GM12878 (cell line): ENCODE measurements at regions not wholly inside any gene's neighbourhood (a gene's known extent, or its start where the extent isn't known, plus 50 kb on each side); places are given as distances from the start of the nearest gene placed in this dataset.

Experiments used
- CTCF ChIP-seq, 3 experiments: IDR thresholded peaks in 2 of 3; conservative IDR thresholded peaks in 1 of 3; 2 replicates each; pipeline ENCODE4 v1.5.1; 2011; ENCODE audit warnings: low read depth in 3 of 3, low read length in 3 of 3, mild to moderate bottlenecking in 3 of 3, control low read depth in 2 of 3, moderate library complexity in 2 of 3, inconsistent platforms in 1 of 3, mixed read lengths in 1 of 3; ENCODE audit not compliant: control insufficient read depth in 2 of 3, insufficient read depth in 1 of 3; ENCODE audit errors: extremely low read depth in 1 of 3
- EGR1 ChIP-seq, 2 experiments: IDR thresholded peaks; 1 replicate in 1 of 2; 2 replicates in 1 of 2; pipeline ENCODE4 v1.6.1; 2011 to 2012; ENCODE audit warnings: low read depth in 2 of 2, low read length in 2 of 2, borderline replicate concordance in 1 of 2, mild to moderate bottlenecking in 1 of 2, moderate library complexity in 1 of 2
- MTA3 ChIP-seq: IDR thresholded peaks from 2 replicates; pipeline ENCODE4 v1.6.1; 2012; ENCODE audit warnings: low read length, inconsistent platforms, borderline replicate concordance

- TF ChIP-seq MTA3 (no peak), EGR1 (IDR thresholded peaks at IDR 0.05; ENCODE audit: borderline replicate concordance in 1 of 2, low read depth in 2 of 2, low read length in 2 of 2) (no peak), CTCF (IDR thresholded peaks at IDR 0.05 in 2 of 3, conservative IDR thresholded peaks at IDR 0.05 in 1 of 3; ENCODE audit: control insufficient read depth in 2 of 3, extremely low read depth in 1 of 3, insufficient read depth in 1 of 3, low read depth in 3 of 3, low read length in 3 of 3) (no peak)
These were observed 305.2 kb downstream of the RAB38 start for GRCh38 chr11:87870086-87870485.
